IgD-negative memory B cell (primary cell): ENCODE measurements at regions not wholly inside any gene's neighbourhood (a gene's known extent, or its start where the extent isn't known, plus 50 kb on each side); places are given as distances from the start of the nearest gene placed in this dataset.
"Not testable (repeated sequence)": the region's sequence is repeated elsewhere in the genome, so short reads cannot be mapped to it uniquely, and the experiment has no call there.

ENCODE experiments used
- H3K27ac Mint-ChIP-seq, 3 donors: one replicate each; pipeline ENCODE4 v1.8.0; 2020 to 2022; ENCODE audit warnings: mild to moderate bottlenecking in 3 of 3, mixed read lengths in 3 of 3, moderate library complexity in 1 of 3
- H3K27me3 Mint-ChIP-seq: one replicate; pipeline ENCODE4 v1.8.0; 2021; ENCODE audit warnings: mixed read lengths
- H3K36me3 Mint-ChIP-seq: one replicate; pipeline ENCODE4 v1.8.0; 2020; ENCODE audit warnings: mild to moderate bottlenecking, mixed read lengths
- H3K4me1 Mint-ChIP-seq, 3 donors: one replicate each; pipeline ENCODE4 v1.8.0; 2020 to 2022; ENCODE audit warnings: mixed read lengths in 3 of 3, mild to moderate bottlenecking in 1 of 3
- H3K4me3 Mint-ChIP-seq, 4 donors: one replicate each; pipeline ENCODE4 v1.8.0; 2020 to 2022; ENCODE audit warnings: mild to moderate bottlenecking in 4 of 4, mixed read lengths in 4 of 4, moderate library complexity in 3 of 4
- H3K9me3 Mint-ChIP-seq, 3 donors: one replicate each; pipeline ENCODE4 v1.8.0; 2020 to 2021; ENCODE audit warnings: mixed read lengths in 3 of 3, mild to moderate bottlenecking in 1 of 3

- no peaks in the 10 kb centered on the region for H3K9me3 Mint-ChIP-seq
- H3K36me3 Mint-ChIP-seq = no peaks in the 10 kb centered on the region
- H3K4me1 Mint-ChIP-seq = no peaks in the 10 kb centered on the region
These were observed 250.6 kb upstream of the NFIA start for GRCh38 chr1:60831780-60832179.

GRCh38 chr1:60828944-60829343, 253.4 kb upstream of the NFIA start:
- no peaks in the 10 kb centered on the region for H3K4me1 Mint-ChIP-seq

More at GRCh38 chr1:60831780-60832179, 250.6 kb upstream of the NFIA start:
- Mint-ChIP-seq H3K27me3 (peaks cover 11% of the 10 kb centered on the region), H3K4me3 (no peak overlapping the region), H3K27ac (no peak overlapping the region)

GRCh38 chr1:60826320-60827094, 255.9 kb upstream of the NFIA start:
- H3K4me1 Mint-ChIP-seq = no peaks in the 10 kb centered on the region
- H3K27me3 Mint-ChIP-seq = no peaks in the 10 kb centered on the region
- no peaks in the 10 kb centered on the region for H3K36me3 Mint-ChIP-seq
- H3K27ac Mint-ChIP-seq = no peak overlapping the region
- peaks cover 2 to 5% (median 3%) of the 10 kb centered on the region in 3 donors for H3K9me3 Mint-ChIP-seq
- no peak overlapping the region for H3K4me3 Mint-ChIP-seq

More at GRCh38 chr1:60828944-60829343, 253.4 kb upstream of the NFIA start:
- H3K36me3 Mint-ChIP-seq = no peaks in the 10 kb centered on the region
- no peak overlapping the region for H3K27ac Mint-ChIP-seq
- no peak overlapping the region for H3K4me3 Mint-ChIP-seq
- H3K27me3 Mint-ChIP-seq = peaks cover 5% of the 10 kb centered on the region
- H3K9me3 Mint-ChIP-seq = peaks cover 2 to 5% (median 3%) of the 10 kb centered on the region in 3 donors

- Mint-ChIP-seq H3K27ac (no peak overlapping the region), H3K9me3 (peaks cover 2 to 5% (median 3%) of the 10 kb centered on the region in 3 donors), H3K27me3 (no peaks in the 10 kb centered on the region), H3K36me3 (no peaks in the 10 kb centered on the region), H3K4me3 (no peak overlapping the region), H3K4me1 (no peaks in the 10 kb centered on the region)
These were observed 256.8 kb upstream of the NFIA start for GRCh38 chr1:60825593-60825992.

- no peak overlapping the region for H3K27ac Mint-ChIP-seq
- H3K36me3 Mint-ChIP-seq = no peaks in the 10 kb centered on the region
- peaks cover 2 to 5% (median 3%) of the 10 kb centered on the region in 3 donors for H3K9me3 Mint-ChIP-seq
- no peaks in the 10 kb centered on the region for H3K27me3 Mint-ChIP-seq
- H3K4me1 Mint-ChIP-seq = no peaks in the 10 kb centered on the region
- no peak overlapping the region for H3K4me3 Mint-ChIP-seq
These were observed 259.2 kb upstream of the NFIA start for GRCh38 chr1:60823151-60823550.

GRCh38 chr1:60822252-60822651, 260.1 kb upstream of the NFIA start:
- H3K27me3 Mint-ChIP-seq = peaks cover 1% of the 10 kb centered on the region
- H3K27ac Mint-ChIP-seq = no peak overlapping the region
- H3K4me3 Mint-ChIP-seq = no peak overlapping the region
- H3K4me1 Mint-ChIP-seq = no peaks in the 10 kb centered on the region
- no peaks in the 10 kb centered on the region for H3K36me3 Mint-ChIP-seq
- H3K9me3 Mint-ChIP-seq = peaks cover 2 to 5% (median 3%) of the 10 kb centered on the region in 3 donors

GRCh38 chr1:60821156-60821555, 261.2 kb upstream of the NFIA start:
- no peak overlapping the region for H3K27ac Mint-ChIP-seq
- no peak overlapping the region for H3K4me3 Mint-ChIP-seq
- no peaks in the 10 kb centered on the region for H3K36me3 Mint-ChIP-seq
- H3K9me3 Mint-ChIP-seq = peaks cover under 1% of the 10 kb centered on the region in 3 donors
- peaks cover 1% of the 10 kb centered on the region for H3K27me3 Mint-ChIP-seq
- no peaks in the 10 kb centered on the region for H3K4me1 Mint-ChIP-seq

- Mint-ChIP-seq H3K36me3 (no peaks in the 10 kb centered on the region), H3K27me3 (peaks cover 3% of the 10 kb centered on the region), H3K27ac (no peak overlapping the region), H3K9me3 (no peaks in the 10 kb centered on the region), H3K4me3 (no peak overlapping the region), H3K4me1 (no peaks in the 10 kb centered on the region)
These were observed 263.2 kb upstream of the NFIA start for GRCh38 chr1:60818969-60819701.

GRCh38 chr1:60813071-60813470, 269.3 kb upstream of the NFIA start:
- Mint-ChIP-seq H3K27ac (no peak overlapping the region), H3K4me3 (no peak overlapping the region), H3K9me3 (peaks cover 0 to 3% (median 0%) of the 10 kb centered on the region in 3 donors), H3K27me3 (peaks cover 9% of the 10 kb centered on the region), H3K36me3 (peaks cover 2% of the 10 kb centered on the region), H3K4me1 (no peaks in the 10 kb centered on the region)

GRCh38 chr1:60809204-60809980, 273.0 kb upstream of the NFIA start:
- H3K36me3 Mint-ChIP-seq = peaks cover 2% of the 10 kb centered on the region
- peaks cover 0 to 12% (median 7%) of the 10 kb centered on the region in 3 donors for H3K9me3 Mint-ChIP-seq
- peaks cover 7% of the 10 kb centered on the region for H3K27me3 Mint-ChIP-seq
- H3K4me3 Mint-ChIP-seq = no peak overlapping the region
- H3K27ac Mint-ChIP-seq = no peak overlapping the region
- H3K4me1 Mint-ChIP-seq = no peaks in the 10 kb centered on the region

GRCh38 chr1:60808676-60809075, 273.7 kb upstream of the NFIA start:
- no peaks in the 10 kb centered on the region for H3K4me1 Mint-ChIP-seq
- H3K27me3 Mint-ChIP-seq = peaks cover 6% of the 10 kb centered on the region
- H3K9me3 Mint-ChIP-seq = peaks cover 0 to 12% (median 7%) of the 10 kb centered on the region in 3 donors
- H3K4me3 Mint-ChIP-seq = no peak overlapping the region
- no peak overlapping the region for H3K27ac Mint-ChIP-seq
- peaks cover 2% of the 10 kb centered on the region for H3K36me3 Mint-ChIP-seq

GRCh38 chr1:60802884-60803283, 279.5 kb upstream of the NFIA start:
- H3K4me3 Mint-ChIP-seq = no peak overlapping the region
- no peaks in the 10 kb centered on the region for H3K36me3 Mint-ChIP-seq
- H3K9me3 Mint-ChIP-seq = peaks cover 3 to 31% (median 4%) of the 10 kb centered on the region in 3 donors
- H3K4me1 Mint-ChIP-seq = no peaks in the 10 kb centered on the region
- no peaks in the 10 kb centered on the region for H3K27me3 Mint-ChIP-seq
- no peak overlapping the region for H3K27ac Mint-ChIP-seq

- no peak overlapping the region for H3K4me3 Mint-ChIP-seq
- H3K27ac Mint-ChIP-seq = no peak overlapping the region
- H3K27me3 Mint-ChIP-seq = no peaks in the 10 kb centered on the region
- peaks cover under 1 to 12% (median 6%) of the 10 kb centered on the region in 3 donors for H3K9me3 Mint-ChIP-seq
- H3K36me3 Mint-ChIP-seq = no peaks in the 10 kb centered on the region
- no peaks in the 10 kb centered on the region for H3K4me1 Mint-ChIP-seq
These were observed 285.0 kb upstream of the NFIA start for GRCh38 chr1:60797351-60797750.

- Mint-ChIP-seq H3K36me3 (no peaks in the 10 kb centered on the region), H3K4me1 (no peaks in the 10 kb centered on the region), H3K27ac (no peak overlapping the region), H3K4me3 (no peak overlapping the region), H3K27me3 (no peaks in the 10 kb centered on the region), H3K9me3 (peaks cover 0 to 8% (median 7%) of the 10 kb centered on the region in 3 donors)
These were observed 291.1 kb upstream of the NFIA start for GRCh38 chr1:60791226-60791625.

GRCh38 chr1:60773099-60773498, 309.3 kb upstream of the NFIA start:
- not testable (repeated sequence) for H3K36me3 Mint-ChIP-seq, H3K27ac Mint-ChIP-seq, H3K4me1 Mint-ChIP-seq, H3K9me3 Mint-ChIP-seq, H3K4me3 Mint-ChIP-seq, H3K27me3 Mint-ChIP-seq
